ENCODE measurements at regions not wholly inside any gene's neighbourhood (a gene's known extent, or its start where the extent isn't known, plus 50 kb on each side); places are given as distances from the start of the nearest gene placed in this dataset.

- peaks cover 6% of the 10 kb centered on the region for H3K27me3 Mint-ChIP-seq (ENCODE audit: low read depth, poor library complexity)
- no peaks in the 10 kb centered on the region for H3K36me3 Mint-ChIP-seq (ENCODE audit: low read depth)
- no peak for TF ChIP-seq CTCF (IDR thresholded peaks at IDR 0.05)
- peaks cover 75% of the 10 kb centered on the region for H3K4me1 Mint-ChIP-seq
- DNase-seq = no peak
- no peak overlapping the region for H3K27ac Mint-ChIP-seq
- no peak overlapping the region for H3K4me3 Mint-ChIP-seq
- no peaks in the 10 kb centered on the region for H3K9me3 Mint-ChIP-seq
Measured at GRCh38 chr11:45343444-45343843, 57.3 kb upstream of the SYT13 start.

GRCh38 chr11:45341372-45341771, 55.2 kb upstream of the SYT13 start:
- Mint-ChIP-seq H3K36me3 (ENCODE audit: low read depth) (no peaks in the 10 kb centered on the region), H3K9me3 (no peaks in the 10 kb centered on the region), H3K4me3 (no peak overlapping the region), H3K27me3 (ENCODE audit: low read depth, poor library complexity) (peaks cover 6% of the 10 kb centered on the region), H3K4me1 (peaks cover 56% of the 10 kb centered on the region), H3K27ac (no peak overlapping the region)
- TF ChIP-seq CTCF (IDR thresholded peaks at IDR 0.05) = no peak
- no peak for DNase-seq

- Mint-ChIP-seq H3K9me3 (no peaks in the 10 kb centered on the region), H3K4me1 (peaks cover 47% of the 10 kb centered on the region), H3K27ac (no peak overlapping the region), H3K36me3 (ENCODE audit: low read depth) (no peaks in the 10 kb centered on the region), H3K4me3 (peak overlapping the region; percentile 65), H3K27me3 (ENCODE audit: low read depth, poor library complexity) (peaks cover 6% of the 10 kb centered on the region)
- peak; percentile 95 for TF ChIP-seq CTCF (IDR thresholded peaks at IDR 0.05)
- peak; percentile 98 for DNase-seq
Measured at GRCh38 chr11:45339729-45340519, 53.8 kb upstream of the SYT13 start.

GRCh38 chr11:45337583-45338360, 51.6 kb upstream of the SYT13 start:
- H3K4me3 Mint-ChIP-seq = no peak overlapping the region
- peaks cover 41% of the 10 kb centered on the region for H3K4me1 Mint-ChIP-seq
- no peak overlapping the region for H3K27ac Mint-ChIP-seq
- DNase-seq = no peak
- peaks cover 9% of the 10 kb centered on the region for H3K27me3 Mint-ChIP-seq (ENCODE audit: low read depth, poor library complexity)
- no peaks in the 10 kb centered on the region for H3K9me3 Mint-ChIP-seq
- no peaks in the 10 kb centered on the region for H3K36me3 Mint-ChIP-seq (ENCODE audit: low read depth)
- no peak for TF ChIP-seq CTCF (IDR thresholded peaks at IDR 0.05)

GRCh38 chr11:45336136-45336535, 50.0 kb upstream of the SYT13 start:
- Mint-ChIP-seq H3K9me3 (no peaks in the 10 kb centered on the region), H3K36me3 (ENCODE audit: low read depth) (no peaks in the 10 kb centered on the region), H3K4me1 (peaks cover 36% of the 10 kb centered on the region), H3K4me3 (no peak overlapping the region), H3K27ac (no peak overlapping the region), H3K27me3 (ENCODE audit: low read depth, poor library complexity) (peaks cover 15% of the 10 kb centered on the region)
- TF ChIP-seq CTCF (IDR thresholded peaks at IDR 0.05) = no peak
- no peak for DNase-seq

All from nephron progenitor cell (in vitro differentiated cells).